ENCODE measurements at regions not wholly inside any gene's neighbourhood (a gene's known extent, or its start where the extent isn't known, plus 50 kb on each side); places are given as distances from the start of the nearest gene placed in this dataset.
"Not testable (repeated sequence)": the region's sequence is repeated elsewhere in the genome, so short reads cannot be mapped to it uniquely, and the experiment has no call there.

DNA sequence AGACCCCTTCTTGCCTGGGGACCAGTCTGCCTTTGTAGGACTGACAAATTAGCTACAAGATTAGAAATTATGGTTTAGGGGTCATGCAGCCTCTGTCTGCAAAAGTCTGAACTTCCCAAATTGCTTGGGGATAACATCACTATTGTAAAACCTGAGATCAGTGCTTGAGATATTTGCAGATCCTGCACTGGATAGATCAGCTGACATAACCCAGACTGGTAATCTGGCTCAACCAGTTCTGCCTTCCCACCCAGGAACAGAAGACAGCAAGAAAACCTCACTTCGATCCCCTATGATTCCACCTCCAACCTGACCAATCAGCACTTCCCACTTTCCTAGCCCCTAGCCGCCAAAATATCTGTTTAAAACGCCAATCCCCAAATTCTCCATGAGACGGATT, 202.8 kb upstream of the DIAPH2 start:
- Histone ChIP-seq H3K9ac (ENCODE audit: low read depth, low read length) (no peak overlapping the region), H3K27ac (ENCODE audit: low read length) (no peak overlapping the region), H2AFZ (ENCODE audit: low read depth, low read length) (no peak overlapping the region), H3K79me2 (ENCODE audit: insufficient read depth, low read length) (no peaks in the 10 kb centered on the region), H3K9me3 (ENCODE audit: insufficient read depth, low read length, severe bottlenecking) (no peaks in the 10 kb centered on the region), H3K36me3 (ENCODE audit: insufficient read depth, low read length) (no peaks in the 10 kb centered on the region), H4K20me1 (ENCODE audit: insufficient read depth, low read length) (no peaks in the 10 kb centered on the region), H3K27me3 (ENCODE audit: insufficient read depth, low read length, poor library complexity) (no peaks in the 10 kb centered on the region), H3K4me3 (ENCODE audit: low read depth in 1 of 2, low read length in 2 of 2) (no peak overlapping the region), H3K4me2 (ENCODE audit: insufficient read depth, low read length) (no peak overlapping the region), H3K4me1 (ENCODE audit: insufficient read depth, low read length) (no peaks in the 10 kb centered on the region)
- TF ChIP-seq, protein P1, sequence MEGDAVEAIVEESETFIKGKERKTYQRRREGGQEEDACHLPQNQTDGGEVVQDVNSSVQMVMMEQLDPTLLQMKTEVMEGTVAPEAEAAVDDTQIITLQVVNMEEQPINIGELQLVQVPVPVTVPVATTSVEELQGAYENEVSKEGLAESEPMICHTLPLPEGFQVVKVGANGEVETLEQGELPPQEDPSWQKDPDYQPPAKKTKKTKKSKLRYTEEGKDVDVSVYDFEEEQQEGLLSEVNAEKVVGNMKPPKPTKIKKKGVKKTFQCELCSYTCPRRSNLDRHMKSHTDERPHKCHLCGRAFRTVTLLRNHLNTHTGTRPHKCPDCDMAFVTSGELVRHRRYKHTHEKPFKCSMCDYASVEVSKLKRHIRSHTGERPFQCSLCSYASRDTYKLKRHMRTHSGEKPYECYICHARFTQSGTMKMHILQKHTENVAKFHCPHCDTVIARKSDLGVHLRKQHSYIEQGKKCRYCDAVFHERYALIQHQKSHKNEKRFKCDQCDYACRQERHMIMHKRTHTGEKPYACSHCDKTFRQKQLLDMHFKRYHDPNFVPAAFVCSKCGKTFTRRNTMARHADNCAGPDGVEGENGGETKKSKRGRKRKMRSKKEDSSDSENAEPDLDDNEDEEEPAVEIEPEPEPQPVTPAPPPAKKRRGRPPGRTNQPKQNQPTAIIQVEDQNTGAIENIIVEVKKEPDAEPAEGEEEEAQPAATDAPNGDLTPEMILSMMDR (IDR thresholded peaks at IDR 0.05; ENCODE audit: borderline replicate concordance, extremely low read depth, low read length, poor library complexity, severe bottlenecking): no peak
- TF ChIP-seq EZH2 (IDR thresholded peaks at IDR 0.05; ENCODE audit: borderline replicate concordance, low read depth, low read length, severe bottlenecking): no peak
- no peak for ATAC-seq (ENCODE audit: insufficient read depth, low read depth)
- DNase-seq: no peak

DNA sequence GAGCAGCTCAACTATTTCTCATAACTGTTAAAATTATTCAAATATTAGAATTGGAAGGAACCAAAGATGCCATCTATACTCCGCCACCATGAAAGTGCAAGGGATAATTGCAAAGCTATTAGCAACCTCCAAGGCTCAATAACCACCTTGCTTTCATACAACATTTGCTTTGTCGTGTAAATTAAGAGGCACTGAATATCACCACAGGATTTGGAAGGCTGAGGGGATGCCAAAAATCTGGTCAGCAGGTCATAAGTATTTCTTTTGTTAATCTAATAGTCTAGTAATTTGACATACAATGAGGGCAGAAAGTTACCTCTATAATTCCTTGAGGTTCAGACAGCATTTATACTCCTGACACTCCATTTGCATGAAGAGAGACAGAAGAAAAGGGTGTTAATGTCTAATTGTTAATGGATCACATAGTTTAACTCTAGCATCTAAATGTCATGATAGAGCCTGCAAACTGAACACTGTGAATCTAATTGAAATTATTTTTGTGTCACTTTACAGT, 200.9 kb upstream of the DIAPH2 start:
- no peak overlapping the region for H3K4me2 ChIP-seq (ENCODE audit: insufficient read depth, low read length)
- H3K79me2 ChIP-seq (ENCODE audit: insufficient read depth, low read length): no peaks in the 10 kb centered on the region
- no peak overlapping the region for H3K9ac ChIP-seq (ENCODE audit: low read depth, low read length)
- TF ChIP-seq EZH2 (IDR thresholded peaks at IDR 0.05; ENCODE audit: borderline replicate concordance, low read depth, low read length, severe bottlenecking): no peak
- TF ChIP-seq, protein P1 (IDR thresholded peaks at IDR 0.05; ENCODE audit: borderline replicate concordance, extremely low read depth, low read length, poor library complexity, severe bottlenecking): no peak
- H3K27ac ChIP-seq (ENCODE audit: low read length): no peak overlapping the region
- H3K9me3 ChIP-seq (ENCODE audit: insufficient read depth, low read length, severe bottlenecking): no peaks in the 10 kb centered on the region
- no peak overlapping the region for H3K4me3 ChIP-seq (ENCODE audit: low read depth in 1 of 2, low read length in 2 of 2)
- no peaks in the 10 kb centered on the region for H3K36me3 ChIP-seq (ENCODE audit: insufficient read depth, low read length)
- ATAC-seq (ENCODE audit: insufficient read depth, low read depth) (no peak), DNase-seq (no peak)
- no peaks in the 10 kb centered on the region for H4K20me1 ChIP-seq (ENCODE audit: insufficient read depth, low read length)
- H2AFZ ChIP-seq (ENCODE audit: low read depth, low read length): no peak overlapping the region
- no peaks in the 10 kb centered on the region for H3K4me1 ChIP-seq (ENCODE audit: insufficient read depth, low read length)
- H3K27me3 ChIP-seq (ENCODE audit: insufficient read depth, low read length, poor library complexity): no peaks in the 10 kb centered on the region

DNA sequence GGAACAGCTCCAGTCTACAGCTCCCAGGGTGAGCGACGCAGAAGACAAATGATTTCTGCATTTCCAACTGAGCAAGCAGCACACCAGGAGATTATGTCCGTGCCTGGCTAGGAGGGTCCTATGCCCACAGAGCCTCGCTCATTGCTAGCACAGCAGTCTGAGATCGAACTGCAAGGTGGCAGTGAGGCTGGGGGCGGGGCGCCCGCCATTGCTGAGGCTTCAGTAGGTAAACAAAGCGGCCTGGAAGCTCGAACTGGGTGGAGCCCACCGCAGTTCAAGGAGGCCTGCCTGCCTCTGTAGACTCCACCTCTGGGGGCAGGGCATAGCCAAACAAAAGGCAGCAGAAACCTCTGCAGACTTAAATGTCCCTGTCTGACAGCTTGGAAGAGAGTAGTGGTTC, 198.0 kb upstream of the DIAPH2 start:
- H3K4me1 ChIP-seq (ENCODE audit: insufficient read depth, low read length); H2AFZ ChIP-seq (ENCODE audit: low read depth, low read length); DNase-seq; H3K27ac ChIP-seq (ENCODE audit: low read length); H3K4me3 ChIP-seq (ENCODE audit: low read depth in 1 of 2, low read length in 2 of 2); H3K9ac ChIP-seq (ENCODE audit: low read depth, low read length); H3K36me3 ChIP-seq (ENCODE audit: insufficient read depth, low read length); H3K9me3 ChIP-seq (ENCODE audit: insufficient read depth, low read length, severe bottlenecking); H3K27me3 ChIP-seq (ENCODE audit: insufficient read depth, low read length, poor library complexity); H3K79me2 ChIP-seq (ENCODE audit: insufficient read depth, low read length); H3K4me2 ChIP-seq (ENCODE audit: insufficient read depth, low read length); ATAC-seq (ENCODE audit: insufficient read depth, low read depth); H4K20me1 ChIP-seq (ENCODE audit: insufficient read depth, low read length): not testable (repeated sequence)

DNA sequence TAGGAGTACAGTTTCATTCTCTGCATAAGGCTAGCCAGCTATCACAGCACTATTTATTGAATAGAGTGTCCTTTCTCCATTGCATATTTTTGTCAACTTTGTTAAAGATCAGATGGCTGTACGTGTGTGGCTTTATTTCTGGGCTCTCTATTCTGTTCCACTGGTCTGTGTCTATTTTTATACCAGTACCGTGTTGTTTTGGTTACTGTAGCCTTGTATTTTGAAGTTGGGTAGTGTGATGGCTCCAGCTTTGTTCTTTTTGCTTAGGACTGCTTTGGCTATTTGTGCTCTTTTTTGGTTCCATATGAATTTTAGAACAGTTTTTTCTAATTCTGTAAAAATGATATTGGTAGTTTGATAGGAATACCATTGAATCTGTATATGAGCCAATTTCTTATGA, 182.1 kb upstream of the DIAPH2 start:
- Histone ChIP-seq H3K79me2 (ENCODE audit: insufficient read depth, low read length) (no peaks in the 10 kb centered on the region), H3K4me1 (ENCODE audit: insufficient read depth, low read length) (no peaks in the 10 kb centered on the region), H2AFZ (ENCODE audit: low read depth, low read length) (no peak overlapping the region), H3K27ac (ENCODE audit: low read length) (no peak overlapping the region), H3K27me3 (ENCODE audit: insufficient read depth, low read length, poor library complexity) (no peaks in the 10 kb centered on the region), H3K9me3 (ENCODE audit: insufficient read depth, low read length, severe bottlenecking) (no peaks in the 10 kb centered on the region), H3K4me3 (ENCODE audit: low read depth in 1 of 2, low read length in 2 of 2) (no peak overlapping the region), H3K4me2 (ENCODE audit: insufficient read depth, low read length) (no peak overlapping the region), H3K9ac (ENCODE audit: low read depth, low read length) (no peak overlapping the region), H4K20me1 (ENCODE audit: insufficient read depth, low read length) (no peaks in the 10 kb centered on the region), H3K36me3 (ENCODE audit: insufficient read depth, low read length) (no peaks in the 10 kb centered on the region)
- DNase-seq (no peak), ATAC-seq (ENCODE audit: insufficient read depth, low read depth) (no peak)
- TF ChIP-seq, protein P1 (IDR thresholded peaks at IDR 0.05; ENCODE audit: borderline replicate concordance, extremely low read depth, low read length, poor library complexity, severe bottlenecking): no peak
- TF ChIP-seq EZH2 (IDR thresholded peaks at IDR 0.05; ENCODE audit: borderline replicate concordance, low read depth, low read length, severe bottlenecking): no peak

DNA sequence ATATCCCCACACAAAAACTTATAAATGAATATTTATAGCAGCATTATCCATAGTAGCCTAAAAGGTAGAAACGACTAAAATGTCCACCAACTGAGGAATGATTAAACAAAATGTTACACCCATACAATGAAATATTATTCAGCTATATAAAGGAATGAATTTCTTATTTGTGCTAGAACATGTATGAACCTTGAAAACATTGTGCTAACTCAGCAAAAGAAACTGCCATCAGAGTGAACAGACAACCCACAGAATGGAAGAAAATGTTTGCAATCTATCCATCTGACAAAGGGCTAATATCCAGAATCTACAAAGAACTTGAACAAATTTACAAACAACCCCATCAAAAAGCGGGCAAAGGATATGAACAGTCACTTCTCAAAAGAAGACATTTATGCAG, 155.3 kb upstream of the DIAPH2 start:
- not testable (repeated sequence) for H3K36me3 ChIP-seq (ENCODE audit: insufficient read depth, low read length); H3K79me2 ChIP-seq (ENCODE audit: insufficient read depth, low read length); H3K4me1 ChIP-seq (ENCODE audit: insufficient read depth, low read length); H3K9me3 ChIP-seq (ENCODE audit: insufficient read depth, low read length, severe bottlenecking); ATAC-seq (ENCODE audit: insufficient read depth, low read depth); H3K4me2 ChIP-seq (ENCODE audit: insufficient read depth, low read length); H2AFZ ChIP-seq (ENCODE audit: low read depth, low read length); H3K9ac ChIP-seq (ENCODE audit: low read depth, low read length); H3K27ac ChIP-seq (ENCODE audit: low read length); H3K4me3 ChIP-seq (ENCODE audit: low read depth in 1 of 2, low read length in 2 of 2); H3K27me3 ChIP-seq (ENCODE audit: insufficient read depth, low read length, poor library complexity); H4K20me1 ChIP-seq (ENCODE audit: insufficient read depth, low read length); DNase-seq
